GM19395 (cell line): ENCODE measurements at regions not wholly inside any gene's neighbourhood (a gene's known extent, or its start where the extent isn't known, plus 50 kb on each side); places are given as distances from the start of the nearest gene placed in this dataset.

ENCODE experiments used
- ATAC-seq: cut with Tn5 transposase; IDR thresholded peaks from one replicate; pipeline ENCODE4 v1.9.1; 2021; ENCODE audit warnings: mild to moderate bottlenecking, moderate library complexity; ENCODE audit not compliant: unreplicated experiment

GRCh38 chr18:40985436-40985835 lies 969.6 kb upstream of the PIK3C3 start:
- no peak for ATAC-seq

GRCh38 chr18:40984856-40985255 lies 970.2 kb upstream of the PIK3C3 start:
- ATAC-seq, result no peak

- no peak for ATAC-seq
Observed at GRCh38 chr18:40983835-40984234, 971.2 kb upstream of the PIK3C3 start.

DNA sequence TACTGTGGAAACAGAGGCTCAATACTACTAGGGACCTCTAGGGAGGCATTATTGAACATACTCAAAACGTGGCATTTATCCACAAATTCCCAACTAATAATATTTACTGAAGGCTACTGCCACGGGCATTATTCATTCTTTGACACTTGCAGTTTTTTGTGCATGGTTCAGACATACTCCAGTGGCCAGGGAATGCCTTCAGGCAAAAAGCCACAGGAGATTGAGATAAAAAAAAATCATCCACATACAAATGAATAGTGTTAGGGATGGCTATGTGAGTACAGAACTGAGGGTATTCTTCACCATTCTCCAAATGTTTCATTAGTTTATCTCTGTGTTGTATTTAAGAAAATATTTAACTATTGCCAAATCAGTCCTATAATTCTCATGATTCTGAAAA lies 974.9 kb upstream of the PIK3C3 start:
- no peak for ATAC-seq

DNA sequence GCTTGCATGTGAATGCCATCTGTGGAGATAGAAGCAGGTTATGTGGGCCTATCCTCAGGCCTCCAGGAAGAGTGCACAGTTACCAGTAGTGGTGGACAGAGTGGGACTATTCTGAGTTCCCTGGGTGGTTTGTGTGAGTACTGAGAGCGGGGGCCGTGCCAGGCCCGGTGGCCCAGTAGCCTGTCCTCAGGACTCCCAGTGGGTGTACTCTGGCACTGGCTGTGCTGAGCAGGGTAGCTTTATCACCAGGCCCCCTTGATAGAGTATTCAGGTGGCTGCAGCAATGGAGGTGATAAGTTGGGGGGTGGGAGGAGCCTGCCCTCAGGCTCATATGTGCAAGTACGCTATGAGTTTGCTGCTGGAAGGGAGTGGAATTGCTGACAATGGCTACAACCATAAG lies 979.0 kb upstream of the PIK3C3 start:
- ATAC-seq, result no peak

DNA sequence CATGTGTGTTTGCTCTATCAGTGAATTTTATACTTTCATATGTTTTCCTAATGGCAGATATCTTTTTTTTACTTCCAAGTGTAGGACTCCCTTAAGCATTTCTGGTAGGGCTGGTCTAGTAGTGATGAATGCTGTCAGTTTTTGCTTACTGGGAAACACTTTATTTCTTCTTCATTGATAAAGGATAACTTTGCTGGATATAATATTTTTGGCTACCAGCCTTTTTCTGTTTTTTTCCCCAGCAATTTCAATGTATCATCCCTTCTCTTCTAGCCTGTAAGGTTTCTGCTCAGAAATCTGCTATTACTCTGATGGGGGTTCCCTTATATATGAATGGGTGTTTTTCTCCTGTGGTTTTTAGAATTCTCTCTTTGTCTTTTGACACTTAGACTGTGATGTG lies 980.6 kb upstream of the PIK3C3 start:
- no peak for ATAC-seq

- no peak for ATAC-seq
Observed at GRCh38 chr18:40962784-40963183, 992.2 kb upstream of the PIK3C3 start.

DNA sequence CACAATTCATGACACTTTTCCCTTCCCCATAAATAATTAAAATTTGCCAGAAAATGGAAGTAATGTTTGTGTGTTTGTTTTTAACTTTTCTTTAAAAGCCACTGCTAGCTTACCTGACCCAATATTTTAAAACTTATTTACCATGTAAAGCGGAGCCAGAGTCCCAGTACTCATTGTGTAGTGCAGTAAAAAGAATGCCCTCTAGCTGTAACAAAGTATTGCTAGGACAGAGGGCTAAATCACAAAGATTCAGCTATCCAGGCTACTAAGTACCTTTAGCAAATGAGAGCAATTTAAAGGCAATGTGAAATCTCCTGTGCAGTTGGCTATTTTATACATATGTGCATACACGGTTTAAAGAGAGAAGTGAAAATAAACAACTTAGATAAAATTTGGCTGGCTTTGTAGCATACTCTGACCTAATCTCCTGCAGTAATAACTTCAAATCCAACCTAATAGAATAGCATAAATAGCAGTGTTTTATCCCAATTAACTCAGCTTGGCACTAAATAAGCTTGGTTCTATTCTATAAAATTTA lies 997.4 kb upstream of the PIK3C3 start:
- no peak for ATAC-seq

DNA sequence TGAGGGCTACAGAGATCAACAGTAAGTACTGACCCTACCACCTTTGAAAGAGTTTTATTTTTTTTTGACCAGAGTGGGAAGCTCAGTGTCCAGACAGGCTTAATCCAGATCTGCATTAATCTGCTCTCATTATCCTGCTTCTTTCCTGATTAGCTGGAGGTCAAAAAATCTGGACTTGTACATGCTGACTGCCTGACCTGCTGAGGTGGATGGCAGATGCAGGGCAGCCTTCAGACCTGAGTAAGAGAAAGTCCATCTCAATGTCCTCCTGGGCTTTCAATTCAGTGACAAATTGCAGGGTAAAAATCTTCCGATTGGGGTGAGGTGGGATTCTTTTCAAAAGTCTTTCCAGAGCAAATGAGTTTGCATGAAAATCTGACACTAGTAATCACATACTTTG lies 998.8 kb upstream of the PIK3C3 start:
- no peak for ATAC-seq

GRCh38 chr18:40955351-40955750 lies 999.7 kb upstream of the PIK3C3 start:
- ATAC-seq, result no peak

DNA sequence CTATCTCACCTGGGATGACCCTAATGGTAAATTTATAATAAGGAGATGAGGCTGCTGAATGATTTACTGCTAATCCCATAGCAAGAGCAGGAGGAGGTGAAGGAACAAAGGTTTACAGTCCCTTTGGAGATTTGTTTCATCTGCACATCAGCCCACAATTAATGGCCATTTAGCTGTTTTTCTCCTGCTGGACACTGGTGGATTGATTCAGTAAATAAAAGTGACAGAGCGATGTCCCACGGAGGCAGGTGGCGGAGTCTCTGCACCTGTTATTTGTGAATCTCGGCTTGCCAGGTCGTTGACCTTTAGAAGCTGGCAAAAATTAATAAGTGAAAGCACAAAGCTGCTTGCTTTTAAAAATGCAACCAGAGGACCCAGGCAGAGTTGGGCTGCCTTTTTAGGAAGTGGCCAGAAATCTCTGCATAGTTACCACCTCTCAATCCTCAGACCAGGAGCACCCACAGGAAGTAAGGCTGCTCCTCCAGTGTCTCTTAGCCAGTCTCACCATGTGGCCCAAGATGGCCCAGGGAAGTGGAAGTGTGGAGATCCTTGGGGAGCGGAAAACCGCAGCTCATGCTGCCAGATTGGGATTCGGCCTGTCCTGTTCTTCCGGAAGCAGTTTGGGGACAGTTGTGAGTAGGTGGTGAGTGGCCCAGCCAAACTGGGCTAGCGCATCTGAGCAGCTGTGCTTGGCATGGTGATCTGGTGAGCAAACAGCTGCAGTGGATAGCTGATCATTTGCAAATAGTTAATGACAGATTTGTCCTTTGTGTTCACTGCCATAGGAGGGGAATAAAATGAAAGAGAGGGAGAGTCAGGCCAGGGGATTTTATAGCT lies 1005.7 kb upstream of the PIK3C3 start:
- ATAC-seq, result no peak

- no peak for ATAC-seq
Observed at GRCh38 chr18:40944576-40944975, 1010.5 kb upstream of the PIK3C3 start.

- no peak for ATAC-seq
Observed at GRCh38 chr18:40939656-40940515, 1015.1 kb upstream of the PIK3C3 start.

DNA sequence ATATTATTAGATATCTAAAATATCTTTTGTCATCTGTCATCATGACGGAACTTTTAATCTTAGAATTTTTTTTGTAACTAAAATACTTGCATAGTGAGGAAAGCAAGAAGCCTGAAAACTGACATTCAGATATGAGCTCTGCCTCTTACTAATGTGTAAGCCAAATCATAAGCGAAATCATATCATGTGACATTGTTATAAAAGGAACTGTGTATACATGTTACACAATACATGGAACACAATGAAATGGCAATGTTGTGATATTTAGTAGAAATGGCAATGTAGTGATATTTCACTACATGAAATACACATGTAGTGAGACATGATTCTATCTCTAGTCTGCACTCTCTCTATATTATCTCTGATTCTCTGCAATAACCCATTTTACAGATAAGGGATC lies 1016.4 kb upstream of the PIK3C3 start:
- no peak for ATAC-seq

DNA sequence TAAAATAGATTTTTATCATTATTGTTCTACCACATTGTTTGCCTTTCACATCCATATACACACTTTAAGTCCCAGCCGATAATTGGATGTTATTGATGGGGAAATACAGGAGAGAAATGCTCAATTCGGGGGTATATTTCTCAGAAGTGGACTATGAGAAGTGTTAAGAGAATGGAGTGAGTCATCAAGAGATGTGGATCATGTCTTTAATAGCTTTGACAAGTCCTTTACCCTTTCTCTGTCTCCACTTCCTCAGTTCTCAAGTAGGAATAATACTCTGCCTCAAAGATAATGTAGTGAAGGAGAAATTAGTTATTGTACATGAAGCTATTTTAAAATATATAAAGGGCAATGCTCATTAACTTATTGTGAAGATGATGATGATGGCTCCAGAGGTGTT lies 1017.6 kb upstream of the PIK3C3 start:
- no peak for ATAC-seq

GRCh38 chr18:40935423-40935822 lies 1019.6 kb upstream of the PIK3C3 start:
- no peak for ATAC-seq

GRCh38 chr18:40932862-40933261 lies 1022.2 kb upstream of the PIK3C3 start:
- no peak for ATAC-seq

GRCh38 chr18:40930211-40930882 lies 1024.7 kb upstream of the PIK3C3 start:
- no peak for ATAC-seq

- no peak for ATAC-seq
Observed at GRCh38 chr18:40929399-40929798, 1025.6 kb upstream of the PIK3C3 start.

- no peak for ATAC-seq
Observed at GRCh38 chr18:40926679-40927078, 1028.4 kb upstream of the PIK3C3 start.

- no peak for ATAC-seq
Observed at GRCh38 chr18:40925071-40925541, 1029.9 kb upstream of the PIK3C3 start.
